COLO668 (cell line): ENCODE measurements at regions not wholly inside any gene's neighbourhood (a gene's known extent, or its start where the extent isn't known, plus 50 kb on each side); places are given as distances from the start of the nearest gene placed in this dataset.
"Not testable (repeated sequence)": the region's sequence is repeated elsewhere in the genome, so short reads cannot be mapped to it uniquely, and the experiment has no call there.

Experiments
- DNase-seq: peaks from one replicate; lab custom pipeline; 2025; ENCODE audit not compliant: unreplicated experiment; lab: John Stamatoyannopoulos, UW

DNA sequence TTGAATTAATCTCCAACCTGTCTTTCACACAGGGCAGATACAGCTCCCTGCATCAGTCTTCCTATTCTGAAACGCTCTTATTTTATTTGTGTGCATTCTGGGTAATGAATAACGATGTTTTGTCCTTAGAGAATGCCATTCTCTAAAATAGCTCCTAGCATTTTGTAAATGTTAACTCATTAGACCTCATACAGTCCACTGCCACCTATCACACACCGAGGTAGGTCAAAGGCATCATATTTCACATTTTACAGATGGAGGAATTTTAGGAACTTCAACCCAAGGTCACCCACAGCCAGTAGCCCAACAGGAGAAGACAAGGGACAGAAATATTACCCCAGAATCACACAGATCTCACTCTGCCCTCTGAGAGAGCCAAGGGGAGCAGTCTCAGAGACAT, 455.4 kb upstream of the GYPC start:
- no peak for DNase-seq

DNA sequence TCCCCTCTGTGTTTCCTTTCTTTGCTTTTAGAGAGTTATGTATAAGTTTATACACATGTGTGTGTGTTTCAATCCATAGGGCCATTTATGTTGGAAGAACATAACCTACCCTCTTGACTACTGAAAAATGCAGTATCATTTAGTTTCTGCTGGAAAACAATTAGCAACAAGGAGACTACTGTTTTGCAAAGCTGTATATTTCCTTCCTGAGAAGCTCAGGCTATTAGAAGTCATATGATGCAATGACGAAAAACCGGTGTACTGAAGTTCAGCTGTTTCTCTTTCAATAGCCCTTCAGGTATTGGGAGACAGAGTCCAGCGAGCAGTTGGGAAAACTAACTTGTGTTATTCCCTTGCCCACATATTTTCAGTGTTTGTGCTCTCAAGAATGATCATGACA, 447.7 kb upstream of the GYPC start:
- DNase-seq: no peak

DNA sequence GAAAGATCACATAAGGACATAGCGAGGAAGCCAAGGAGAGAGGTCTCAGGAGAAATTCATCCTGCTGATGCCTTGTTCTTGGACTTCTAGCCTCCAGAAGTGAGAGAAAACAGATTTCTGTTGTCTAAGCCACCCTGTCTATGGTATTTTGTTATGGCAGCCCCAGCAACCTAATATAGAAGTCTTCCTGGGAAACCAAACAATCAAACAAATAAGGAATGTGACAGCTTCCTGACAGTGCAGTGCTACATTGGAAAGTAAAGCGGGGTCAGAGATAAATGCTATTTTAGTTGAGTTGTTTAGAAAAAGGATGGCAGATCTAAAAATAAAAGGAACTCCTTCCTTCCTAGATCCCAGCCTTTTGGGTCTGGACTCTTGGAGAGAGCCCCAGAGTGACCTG, 443.2 kb upstream of the GYPC start:
- DNase-seq: no peak

DNA sequence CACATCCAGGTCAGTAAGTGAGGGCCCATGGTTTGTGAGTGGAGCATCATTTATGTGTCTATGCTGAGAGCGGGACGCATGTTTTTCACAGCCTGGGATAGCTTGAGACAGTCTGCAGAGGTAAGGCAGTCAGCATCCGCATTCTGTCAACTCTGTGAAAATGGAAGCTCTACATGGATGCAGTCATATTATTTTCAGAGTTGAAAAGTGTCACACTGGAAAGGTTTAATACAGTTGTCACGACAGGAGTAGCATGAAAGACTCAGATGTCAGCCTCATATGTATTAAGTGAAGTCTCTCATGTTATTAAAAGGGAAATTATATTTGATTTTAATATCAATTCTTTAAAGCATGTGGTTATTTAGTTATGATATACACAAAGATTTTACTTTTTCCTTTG, 436.9 kb upstream of the GYPC start:
- no peak for DNase-seq

DNA sequence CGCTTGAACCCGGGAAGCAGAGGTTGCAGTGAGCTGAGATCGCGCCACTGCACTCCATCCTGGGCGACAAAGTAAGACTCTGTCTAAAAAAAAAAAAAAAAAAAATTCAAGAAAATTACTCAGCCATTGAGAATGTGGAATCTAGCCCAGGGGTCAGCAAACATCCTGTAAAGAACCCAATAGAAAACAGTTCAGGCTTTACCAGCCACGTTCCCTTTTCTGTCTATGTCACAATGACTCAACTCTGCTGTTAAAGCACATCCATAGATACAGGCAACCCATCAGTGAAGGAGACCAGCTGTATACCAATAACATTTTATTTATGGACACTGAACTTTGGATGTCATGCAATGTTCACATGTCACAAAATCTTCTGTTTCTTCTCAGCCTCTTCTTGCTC, 435.6 kb upstream of the GYPC start:
- no peak for DNase-seq

DNA sequence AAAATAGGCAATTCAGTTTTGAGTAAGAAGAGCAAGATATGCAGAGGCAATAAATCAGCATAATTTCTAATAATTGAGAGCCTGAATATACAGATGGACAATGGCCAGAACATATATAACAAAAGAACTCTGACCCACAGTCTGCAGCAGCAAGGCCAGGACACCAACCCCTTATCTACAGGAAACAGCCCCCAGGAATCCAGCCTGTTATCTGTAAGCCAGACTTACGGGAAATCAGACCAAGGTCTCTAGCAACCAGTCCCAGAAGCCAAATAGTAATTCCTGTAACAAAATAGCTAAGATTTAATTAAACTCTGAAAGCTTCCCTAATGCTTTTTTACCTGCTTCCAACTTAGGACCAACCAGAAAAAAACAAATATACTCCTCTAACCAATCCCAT, 434.5 kb upstream of the GYPC start:
- DNase-seq: no peak

DNA sequence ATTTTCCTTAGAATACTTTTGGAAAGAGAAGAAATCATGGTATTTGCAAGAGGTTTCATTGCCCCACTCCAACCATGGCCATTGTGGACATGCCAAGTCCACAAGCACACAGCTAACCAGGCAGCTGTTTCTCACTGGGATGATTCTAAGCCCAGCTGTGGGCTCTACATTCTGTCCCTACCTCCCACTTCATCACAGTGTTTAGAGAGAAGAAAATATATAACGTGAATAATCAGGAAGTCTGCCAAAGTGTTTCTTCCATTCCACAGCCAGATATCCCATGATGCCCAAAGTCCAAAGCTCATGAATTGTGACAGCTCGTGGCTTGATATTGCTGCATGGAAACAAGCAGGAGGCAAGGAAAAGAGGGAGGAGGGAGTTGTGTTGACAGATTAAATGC, 433.7 kb upstream of the GYPC start:
- no peak for DNase-seq

DNA sequence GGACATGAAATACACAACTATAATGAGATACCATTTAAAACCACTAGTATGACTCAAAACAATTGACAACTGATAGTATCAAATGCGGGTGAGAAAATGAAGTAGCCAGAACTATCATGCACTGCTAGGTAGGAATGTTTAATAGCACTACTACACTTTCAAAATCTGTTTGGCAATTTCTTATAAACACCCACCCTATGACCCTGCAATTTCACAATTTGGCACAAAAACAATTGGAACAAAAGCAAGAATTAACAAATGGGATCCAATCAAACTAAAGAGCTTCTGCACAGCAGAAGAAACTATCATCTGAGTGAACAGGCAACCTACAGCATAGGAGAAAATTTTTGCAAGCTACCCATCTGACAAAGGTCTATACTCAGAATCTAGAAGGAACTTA, 431.2 kb upstream of the GYPC start:
- DNase-seq: no peak

DNA sequence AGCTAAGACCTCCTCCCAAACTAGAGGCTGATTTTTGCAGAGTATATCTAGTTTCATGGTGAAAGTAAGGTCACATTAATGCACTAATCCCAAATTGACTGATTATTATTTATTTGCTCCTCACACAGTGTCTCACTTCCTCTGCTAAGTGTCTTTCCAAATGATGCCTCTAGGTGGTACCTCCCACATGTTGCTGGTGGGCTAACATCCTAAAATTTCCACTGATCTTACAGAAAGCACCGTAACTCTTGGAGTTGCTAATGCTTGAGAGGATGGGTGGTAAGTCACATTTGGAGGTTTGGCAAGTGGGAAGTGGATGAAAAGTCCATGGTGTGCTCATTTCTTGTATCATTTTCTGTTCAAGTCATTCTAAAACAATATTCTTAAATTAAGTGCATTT, 428.7 kb upstream of the GYPC start:
- DNase-seq: no peak

DNA sequence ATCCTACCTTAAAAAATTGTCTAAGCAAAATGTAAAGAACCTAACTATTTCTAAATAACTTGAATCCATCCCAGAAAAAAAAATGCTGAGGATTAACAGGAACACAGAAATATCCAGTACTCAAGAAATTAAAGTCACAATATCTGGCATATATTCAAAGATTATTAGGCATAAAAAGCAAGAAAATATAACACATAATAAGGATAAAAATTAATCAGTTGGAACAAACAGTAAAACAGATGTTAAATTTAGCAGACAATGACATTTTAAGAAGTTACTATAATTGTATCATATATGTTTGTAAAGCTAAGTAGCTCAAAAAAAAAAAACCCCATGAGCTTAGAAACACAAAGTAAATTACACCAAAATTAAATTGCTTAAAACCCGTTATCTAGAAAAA, 427.4 kb upstream of the GYPC start:
- no peak for DNase-seq

DNA sequence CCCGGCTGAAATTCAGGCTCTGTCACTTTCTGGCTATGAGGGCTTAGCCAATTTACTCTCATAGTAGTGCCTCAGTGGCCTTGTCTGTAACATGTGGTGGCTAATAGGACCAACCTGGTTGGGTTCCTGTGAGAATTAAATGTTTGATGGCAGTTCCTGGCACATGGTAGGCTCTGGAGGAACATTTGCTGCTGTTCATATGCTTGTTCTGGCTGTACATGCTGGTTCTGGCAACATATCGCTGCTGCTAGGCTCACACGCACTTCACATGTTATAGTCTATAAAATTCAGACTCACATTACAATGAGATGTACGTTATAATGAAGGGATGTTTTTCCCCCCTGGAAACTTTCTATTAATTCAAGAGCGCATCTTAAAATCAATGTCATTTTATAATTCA, 417.7 kb upstream of the GYPC start:
- no peak for DNase-seq

DNA sequence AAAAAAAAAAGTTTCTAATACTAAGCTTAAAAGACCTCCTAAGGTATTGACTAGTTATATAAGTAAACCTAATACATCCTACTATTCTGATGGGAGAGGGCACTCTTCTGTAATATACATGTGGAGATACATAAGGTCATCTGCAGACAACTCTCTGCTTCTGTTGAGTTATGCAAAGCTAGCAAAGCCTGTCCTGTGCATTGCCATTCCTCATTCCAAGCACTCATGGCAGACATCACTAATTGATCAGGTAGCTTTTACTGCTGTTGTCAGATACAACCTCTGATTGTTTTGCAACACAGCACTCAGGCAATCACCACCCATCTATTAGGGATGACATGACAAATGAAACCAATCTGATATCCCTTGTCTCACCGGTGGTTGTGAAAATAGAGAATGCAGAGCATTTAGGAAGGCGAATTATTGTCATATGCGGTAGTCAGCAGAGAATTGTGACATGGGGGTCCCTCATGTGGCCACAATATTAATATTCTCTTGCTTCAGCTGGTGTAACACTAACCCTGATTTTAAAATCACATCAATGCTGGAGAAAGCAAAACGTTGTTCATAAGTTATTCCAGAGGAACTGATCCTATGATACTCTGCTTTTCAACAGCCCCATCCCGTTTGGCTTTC, 416.5 kb upstream of the GYPC start:
- no peak for DNase-seq

DNA sequence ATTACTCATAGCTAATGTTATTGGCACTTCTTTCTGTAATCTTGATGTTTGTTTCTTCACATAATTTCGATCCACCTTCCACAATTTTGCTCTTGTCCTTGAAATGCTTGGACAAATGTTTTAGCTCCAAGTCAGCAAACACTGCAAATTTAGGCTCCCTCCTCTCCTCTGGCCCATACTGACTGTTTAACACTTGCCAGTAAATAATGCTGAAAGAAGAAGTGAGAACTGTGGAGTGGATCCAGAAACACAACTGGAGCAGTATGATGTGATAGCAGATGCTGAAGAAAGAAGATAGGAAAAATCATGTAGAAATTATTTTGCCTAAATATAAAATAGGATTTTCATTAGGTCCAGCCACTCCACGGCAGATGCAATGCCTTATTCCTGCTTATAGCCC, 415.0 kb upstream of the GYPC start:
- DNase-seq: no peak

DNA sequence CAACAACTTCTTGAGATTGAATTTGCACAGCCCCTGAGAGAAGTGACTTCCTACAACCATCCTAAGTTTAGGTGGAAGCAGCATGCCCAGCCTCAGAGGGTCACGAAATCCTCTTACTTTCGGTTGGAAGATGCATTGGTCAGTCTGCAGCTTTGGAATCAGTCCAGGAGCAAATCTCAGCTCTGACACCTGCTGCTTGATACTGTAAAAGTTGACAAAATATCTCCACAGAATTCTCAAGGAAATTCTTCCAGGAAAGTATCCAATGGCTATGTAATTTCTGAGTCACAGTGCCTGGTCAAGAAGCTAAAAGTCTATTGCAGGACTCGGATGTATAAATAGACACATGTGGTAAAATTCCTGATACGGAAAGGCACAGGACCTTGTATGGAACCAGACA, 414.5 kb upstream of the GYPC start:
- DNase-seq: no peak

DNA sequence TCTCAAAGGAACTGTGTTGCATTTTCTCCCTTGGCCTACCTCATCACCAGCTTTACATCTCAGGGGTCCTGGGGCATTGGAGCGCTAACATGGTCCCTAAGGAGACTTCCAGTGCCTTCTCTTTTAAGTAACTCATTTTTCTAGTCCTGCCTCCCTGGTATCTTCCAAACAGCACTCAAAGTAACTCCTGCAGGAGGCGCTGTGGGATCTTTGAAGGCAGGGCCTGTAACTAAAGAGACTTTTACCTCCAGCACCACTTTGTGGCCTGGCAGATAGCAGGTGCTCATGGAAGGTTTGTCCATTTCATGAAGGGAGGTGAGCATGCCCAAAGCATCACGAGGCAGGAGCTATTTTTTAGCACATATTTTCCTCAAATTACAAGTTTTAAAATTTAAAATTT, 411.0 kb upstream of the GYPC start:
- peak; percentile 69 for DNase-seq

DNA sequence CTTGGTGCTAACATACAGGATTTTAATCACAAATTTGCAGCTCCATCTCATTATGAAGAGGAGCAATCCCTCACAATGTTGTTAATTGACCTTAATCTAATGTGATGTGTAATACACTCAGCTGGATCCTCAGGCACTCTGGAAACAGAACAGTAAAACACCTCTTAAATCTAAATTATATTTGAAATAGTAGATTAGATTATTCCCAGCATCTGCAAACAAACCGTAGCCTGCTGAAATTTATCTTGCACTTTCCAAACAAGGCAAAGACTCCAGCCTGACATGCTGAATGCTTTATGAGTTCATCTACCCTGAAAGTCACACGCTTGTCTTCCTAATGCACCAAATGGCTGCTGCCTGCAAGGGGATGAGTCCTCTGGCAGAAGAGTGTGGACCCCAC, 402.3 kb upstream of the GYPC start:
- no peak for DNase-seq

DNA sequence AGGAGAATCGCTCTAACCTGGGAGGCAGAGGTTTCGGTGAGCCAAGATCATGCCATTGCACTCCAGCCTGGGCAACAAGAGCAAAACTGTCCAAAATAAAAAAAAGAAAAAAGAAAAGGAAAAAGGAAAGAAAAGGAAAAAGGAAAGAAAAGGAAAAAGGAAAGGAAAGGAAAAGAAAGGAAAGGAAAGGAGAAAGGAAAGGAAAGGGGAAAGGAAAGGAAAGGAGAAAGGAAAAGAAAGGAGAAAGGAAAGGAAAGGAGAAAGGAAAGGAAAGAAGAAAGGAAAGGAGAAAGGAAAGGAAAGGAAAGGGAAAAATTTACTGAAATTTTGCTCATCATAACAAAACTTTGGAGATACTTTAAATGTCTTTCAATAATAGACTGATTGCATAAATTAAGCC, 391.3 kb upstream of the GYPC start:
- DNase-seq: no peak

DNA sequence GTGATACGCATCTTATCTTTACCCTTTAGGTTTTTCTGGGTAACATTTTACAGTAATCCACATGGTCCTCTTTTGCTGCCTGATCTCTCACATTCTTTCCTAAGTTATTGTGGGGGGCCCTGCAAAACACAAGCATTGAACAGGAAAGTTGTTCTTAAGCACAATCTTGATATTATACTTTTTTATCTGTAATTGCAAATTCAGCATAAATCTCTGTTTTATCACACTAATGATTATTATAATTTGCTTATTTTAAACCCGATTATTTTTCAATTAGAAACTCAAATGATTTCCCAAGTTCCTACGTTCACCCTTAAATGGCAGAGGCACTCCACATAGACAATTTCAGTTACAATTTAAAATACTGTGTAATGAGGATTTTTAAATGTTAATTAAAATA, 386.0 kb upstream of the GYPC start:
- no peak for DNase-seq

DNA sequence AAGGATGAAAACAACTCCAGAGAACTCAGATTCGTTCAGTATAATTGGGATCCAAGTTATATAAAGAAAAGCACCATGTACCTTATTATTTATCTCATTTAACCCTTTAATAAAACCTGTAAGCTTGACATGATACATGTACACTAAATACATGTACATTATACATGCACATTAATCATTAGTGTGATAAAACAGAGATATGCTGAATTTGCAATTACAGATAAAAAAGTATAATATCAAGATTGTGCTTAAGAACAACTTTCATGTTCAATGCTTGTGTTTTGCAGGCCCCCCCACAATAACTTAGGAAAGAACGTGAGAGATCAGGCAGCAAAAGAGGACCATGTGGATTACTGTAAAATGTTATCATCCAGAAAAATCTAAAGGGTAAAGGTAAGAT, 385.4 kb upstream of the GYPC start:
- no peak for DNase-seq

DNA sequence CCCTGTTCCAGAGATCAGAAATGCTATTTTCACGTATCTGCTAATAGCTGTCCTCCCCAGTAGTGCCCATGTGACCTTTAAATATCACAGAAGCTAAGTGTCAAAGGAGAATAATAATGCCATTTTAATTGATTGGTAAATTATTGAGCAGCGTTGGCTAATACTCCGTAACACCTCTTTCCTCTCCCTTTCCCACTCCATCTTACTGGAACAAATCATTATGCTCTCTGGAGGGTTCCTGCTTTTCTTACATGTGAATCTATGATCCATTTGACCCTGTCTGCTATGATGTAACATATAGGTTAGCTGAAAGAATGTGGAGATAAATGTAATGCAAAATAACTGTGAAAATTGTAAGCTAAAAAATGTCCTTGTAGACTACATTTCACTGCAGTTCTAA, 383.6 kb upstream of the GYPC start:
- no peak for DNase-seq

DNA sequence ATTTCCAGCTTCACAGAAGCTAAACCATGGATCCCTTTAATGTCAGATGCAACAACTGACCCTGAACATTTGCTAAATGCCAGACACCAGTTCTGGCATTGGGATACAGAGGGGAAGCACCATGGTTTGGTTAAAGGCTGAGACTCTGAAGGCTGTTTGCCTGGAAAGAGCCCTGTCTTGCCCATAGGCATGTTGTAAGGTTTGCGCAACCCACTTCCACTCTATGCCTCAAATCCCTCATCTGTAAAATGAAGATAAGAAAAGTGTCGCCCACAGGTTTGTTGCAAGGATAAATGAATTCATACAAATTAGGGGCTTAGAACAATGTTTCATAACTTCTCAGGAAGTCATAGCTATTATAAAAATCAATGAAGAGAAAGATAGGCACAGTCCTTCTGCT, 380.9 kb upstream of the GYPC start:
- DNase-seq: no peak

DNA sequence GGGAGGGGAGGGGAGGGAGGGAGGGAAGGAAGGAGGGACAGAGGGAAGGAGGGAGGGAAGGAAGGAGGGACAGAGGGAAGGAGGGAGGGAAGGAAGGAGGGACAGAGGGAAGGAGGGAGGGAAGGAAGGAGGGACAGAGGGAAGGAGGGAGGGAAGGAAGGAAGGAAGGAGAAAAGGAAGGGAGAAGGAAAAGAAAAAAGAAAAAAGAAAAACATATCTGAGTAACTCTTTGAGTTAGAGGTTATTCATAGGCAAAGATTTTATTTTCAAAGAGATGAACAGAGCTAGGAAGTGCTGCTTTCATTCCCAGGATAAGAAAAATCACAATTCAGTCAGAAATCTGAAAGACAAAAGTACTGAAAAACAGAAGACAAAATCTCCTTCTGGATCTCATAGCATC, 379.7 kb upstream of the GYPC start:
- not testable (repeated sequence) for DNase-seq

DNA sequence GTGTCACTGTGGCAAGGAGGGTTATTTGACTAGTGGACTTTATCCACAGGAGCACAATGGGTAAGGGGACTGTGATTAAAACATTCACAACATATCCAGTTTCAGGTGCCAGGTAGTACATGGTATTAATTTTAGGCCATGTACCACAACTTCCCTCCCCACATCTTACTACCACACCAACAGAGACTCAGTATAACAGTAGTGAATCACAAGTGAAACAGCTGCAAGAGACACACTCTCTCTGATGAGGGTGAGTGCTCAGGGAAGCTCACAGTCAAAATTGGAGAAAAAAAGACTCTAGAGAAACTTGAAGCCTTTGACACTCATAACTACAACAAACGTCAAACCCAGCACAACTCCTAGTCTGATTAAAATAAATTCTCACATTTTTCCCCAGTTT, 367.6 kb upstream of the GYPC start:
- no peak for DNase-seq

DNA sequence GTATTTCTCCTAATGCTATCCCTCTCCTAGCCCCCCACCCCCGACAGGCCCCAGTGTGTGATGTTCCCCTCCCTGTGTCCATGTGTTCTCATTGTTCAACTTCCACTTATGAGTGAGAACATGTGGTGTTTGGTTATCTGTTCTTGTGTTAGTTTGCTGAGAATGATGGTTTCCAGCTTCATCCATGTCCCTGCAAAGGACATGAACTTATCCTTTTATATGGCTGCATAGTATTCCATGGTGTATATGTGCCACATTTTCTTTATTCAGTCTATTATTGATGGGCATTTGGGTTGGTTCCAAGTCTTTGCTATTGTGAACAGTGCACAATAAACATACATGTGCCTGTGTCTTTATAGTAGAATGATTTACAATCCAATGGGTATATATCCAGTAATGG, 362.0 kb upstream of the GYPC start:
- DNase-seq: not testable (repeated sequence)
